BE2C (cell line): ENCODE measurements at regions not wholly inside any gene's neighbourhood (a gene's known extent, or its start where the extent isn't known, plus 50 kb on each side); places are given as distances from the start of the nearest gene placed in this dataset.

Source experiments
- DNase-seq: peaks from one replicate; pipeline ENCODE4 v3.0.0-alpha.2; 2020
- H3K27me3 ChIP-seq: fragments of 250-450 bp; sonication (Bioruptor Pico); 2 replicates; pipeline ENCODE4 v1.5.1; 2020; ENCODE audit warnings: mild to moderate bottlenecking
- H3K36me3 ChIP-seq: fragments of 250-450 bp; sonication (Bioruptor Pico); 2 replicates; pipeline ENCODE4 v1.5.1; 2020; ENCODE audit warnings: mild to moderate bottlenecking
- H3K4me1 ChIP-seq: fragments of 250-450 bp; sonication (Bioruptor Pico); 2 replicates; pipeline ENCODE4 v1.5.1; 2020
- H3K4me3 ChIP-seq: 2 replicates; pipeline ENCODE4 v1.5.1; 2011; ENCODE audit warnings: low read depth, low read length
- H3K9me3 ChIP-seq: fragments of 250-450 bp; sonication (Bioruptor Pico); 2 replicates; pipeline ENCODE4 v1.5.1; 2020
- TF ChIP-seq, protein P1 (sequence below): IDR thresholded peaks from 2 replicates; pipeline ENCODE4 v1.5.1; 2012; ENCODE audit warnings: mild to moderate bottlenecking, low read depth, low read length

DNA sequence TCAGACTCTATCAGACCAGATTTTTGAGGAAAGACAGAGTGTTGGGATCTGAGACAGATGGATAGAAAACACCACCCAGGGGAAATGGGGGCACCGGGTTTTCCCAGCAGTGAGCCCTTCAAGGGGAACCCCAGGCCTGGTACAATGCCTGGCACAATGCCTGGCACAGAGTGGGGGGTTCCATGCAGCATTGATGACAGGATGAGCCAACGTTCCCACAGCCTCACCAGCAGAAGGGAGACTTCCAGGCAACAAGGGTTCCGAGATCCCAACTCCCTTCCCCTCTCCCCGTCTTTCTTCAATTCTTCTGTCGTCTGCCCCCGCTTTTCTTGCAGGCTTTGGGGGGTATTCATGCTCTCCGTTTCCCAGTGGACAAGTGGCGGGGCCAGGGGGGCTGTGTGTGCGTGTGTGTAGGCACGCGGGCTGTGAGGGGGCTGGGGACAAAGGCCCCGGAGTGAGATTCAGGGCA is 132.1 kb upstream of the HAAO start:
- TF ChIP-seq, protein P1, sequence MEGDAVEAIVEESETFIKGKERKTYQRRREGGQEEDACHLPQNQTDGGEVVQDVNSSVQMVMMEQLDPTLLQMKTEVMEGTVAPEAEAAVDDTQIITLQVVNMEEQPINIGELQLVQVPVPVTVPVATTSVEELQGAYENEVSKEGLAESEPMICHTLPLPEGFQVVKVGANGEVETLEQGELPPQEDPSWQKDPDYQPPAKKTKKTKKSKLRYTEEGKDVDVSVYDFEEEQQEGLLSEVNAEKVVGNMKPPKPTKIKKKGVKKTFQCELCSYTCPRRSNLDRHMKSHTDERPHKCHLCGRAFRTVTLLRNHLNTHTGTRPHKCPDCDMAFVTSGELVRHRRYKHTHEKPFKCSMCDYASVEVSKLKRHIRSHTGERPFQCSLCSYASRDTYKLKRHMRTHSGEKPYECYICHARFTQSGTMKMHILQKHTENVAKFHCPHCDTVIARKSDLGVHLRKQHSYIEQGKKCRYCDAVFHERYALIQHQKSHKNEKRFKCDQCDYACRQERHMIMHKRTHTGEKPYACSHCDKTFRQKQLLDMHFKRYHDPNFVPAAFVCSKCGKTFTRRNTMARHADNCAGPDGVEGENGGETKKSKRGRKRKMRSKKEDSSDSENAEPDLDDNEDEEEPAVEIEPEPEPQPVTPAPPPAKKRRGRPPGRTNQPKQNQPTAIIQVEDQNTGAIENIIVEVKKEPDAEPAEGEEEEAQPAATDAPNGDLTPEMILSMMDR = no peak
- peaks cover 7% of the 10 kb centered on the region for H3K4me1 ChIP-seq
- no peaks in the 10 kb centered on the region for H3K9me3 ChIP-seq
- H3K27me3 ChIP-seq = no peaks in the 10 kb centered on the region
- no peak for DNase-seq
- no peak overlapping the region for H3K4me3 ChIP-seq
- no peaks in the 10 kb centered on the region for H3K36me3 ChIP-seq

DNA sequence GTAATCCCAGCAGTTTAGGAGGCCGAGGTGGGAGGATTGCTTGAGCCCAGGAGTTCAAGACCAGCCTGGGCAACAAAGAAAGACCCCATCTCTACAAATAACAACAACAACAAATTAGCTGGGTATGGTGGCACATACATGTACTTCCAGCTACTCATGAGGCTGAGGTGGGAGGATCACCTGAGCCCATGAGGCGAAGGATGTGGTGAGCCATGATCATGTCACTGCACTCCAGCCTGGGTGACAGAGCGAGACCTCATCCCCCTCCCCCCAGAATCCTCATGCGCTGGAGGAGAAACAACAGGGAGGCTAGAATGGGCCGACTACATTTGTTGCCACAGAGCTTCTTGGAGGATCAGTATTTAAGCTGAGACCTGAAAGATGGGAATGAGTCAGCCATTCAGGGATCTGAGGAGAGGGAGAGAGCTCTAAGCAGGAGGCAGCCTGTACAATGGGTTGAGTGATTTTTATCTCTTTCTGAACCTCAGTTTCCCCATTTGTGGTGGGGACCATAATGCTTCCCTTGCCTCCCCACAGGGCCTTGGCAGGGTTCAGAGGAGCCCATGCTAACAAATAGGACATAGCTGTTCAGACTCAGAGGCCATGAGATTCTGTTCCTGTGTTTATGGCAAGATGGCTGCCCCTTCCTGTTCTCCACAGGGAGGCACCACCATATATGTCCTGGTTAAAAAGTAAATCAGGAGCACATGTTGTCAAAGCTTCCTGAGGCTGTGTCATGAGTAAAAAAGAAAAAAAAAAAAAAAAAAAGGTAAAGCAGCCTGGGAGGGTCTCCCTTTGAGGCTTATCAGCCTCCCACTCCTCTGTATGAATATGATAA is 131.4 kb upstream of the HAAO start:
- no peak overlapping the region for H3K4me3 ChIP-seq
- H3K27me3 ChIP-seq = no peaks in the 10 kb centered on the region
- no peaks in the 10 kb centered on the region for H3K36me3 ChIP-seq
- DNase-seq = no peak
- H3K4me1 ChIP-seq = peaks cover 7% of the 10 kb centered on the region
- H3K9me3 ChIP-seq = no peaks in the 10 kb centered on the region
- TF ChIP-seq, protein P1 = no peak

DNA sequence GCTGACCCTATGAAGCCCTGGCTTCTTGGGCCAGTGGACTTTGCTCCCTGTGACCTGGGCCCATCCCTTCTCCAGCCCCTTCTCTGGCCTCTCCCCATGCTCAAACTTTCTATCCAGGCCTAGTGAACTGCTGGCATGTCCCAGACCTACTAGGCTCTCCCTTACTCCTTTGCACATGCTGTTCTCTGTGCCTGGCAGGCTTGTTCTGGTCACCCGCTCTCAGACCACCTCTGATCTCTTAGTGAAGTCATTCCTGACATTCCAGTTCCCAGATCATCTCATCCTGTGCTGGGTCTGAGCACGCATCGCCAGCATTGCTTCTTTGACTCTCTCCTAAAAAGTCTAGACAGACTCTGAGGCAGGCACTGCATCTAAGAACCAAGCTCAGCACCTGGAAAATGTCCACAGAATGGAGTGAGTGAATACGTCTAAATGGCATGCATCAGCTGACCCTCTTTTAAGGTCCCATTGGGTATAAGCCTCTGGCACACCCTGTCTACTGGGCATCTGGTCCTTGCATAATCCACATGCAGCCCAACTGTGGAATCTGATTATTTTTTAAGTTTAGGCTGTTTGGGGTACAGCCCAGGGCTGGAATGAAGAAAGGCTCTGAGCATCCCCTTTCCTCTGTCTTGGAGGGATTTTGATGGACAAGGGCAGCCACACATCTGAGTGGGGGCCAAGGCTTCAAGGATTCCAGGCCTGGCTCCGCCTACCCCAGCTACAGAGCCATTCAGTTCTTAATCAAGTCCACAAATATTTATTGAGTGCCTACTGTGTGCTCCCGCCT is 130.6 kb upstream of the HAAO start:
- Histone ChIP-seq H3K9me3 (no peaks in the 10 kb centered on the region), H3K4me3 (no peak overlapping the region), H3K36me3 (no peaks in the 10 kb centered on the region), H3K4me1 (peaks cover 4% of the 10 kb centered on the region), H3K27me3 (no peaks in the 10 kb centered on the region)
- DNase-seq = no peak
- TF ChIP-seq, protein P1 = no peak

DNA sequence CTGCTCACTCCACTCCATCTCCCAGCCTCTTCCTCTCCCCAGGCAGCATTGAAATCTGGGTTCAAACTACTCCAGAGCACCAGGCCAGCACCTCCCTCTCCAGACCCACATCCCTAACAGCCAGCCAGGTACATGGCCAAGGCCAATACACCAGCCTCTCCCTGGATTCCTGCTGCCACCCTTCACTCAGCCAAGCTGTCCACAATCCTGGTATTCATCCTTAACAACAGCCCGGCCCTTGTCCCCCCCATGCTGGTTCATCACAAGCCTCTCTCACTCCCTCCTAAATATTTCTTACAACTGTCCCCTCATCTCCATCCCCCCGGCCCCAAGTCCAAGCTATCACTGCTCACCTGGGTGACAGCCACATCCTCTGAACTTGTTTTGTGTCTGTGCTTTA is 129.9 kb upstream of the HAAO start:
- H3K4me1 ChIP-seq = peaks cover 4% of the 10 kb centered on the region
- DNase-seq = no peak

DNA sequence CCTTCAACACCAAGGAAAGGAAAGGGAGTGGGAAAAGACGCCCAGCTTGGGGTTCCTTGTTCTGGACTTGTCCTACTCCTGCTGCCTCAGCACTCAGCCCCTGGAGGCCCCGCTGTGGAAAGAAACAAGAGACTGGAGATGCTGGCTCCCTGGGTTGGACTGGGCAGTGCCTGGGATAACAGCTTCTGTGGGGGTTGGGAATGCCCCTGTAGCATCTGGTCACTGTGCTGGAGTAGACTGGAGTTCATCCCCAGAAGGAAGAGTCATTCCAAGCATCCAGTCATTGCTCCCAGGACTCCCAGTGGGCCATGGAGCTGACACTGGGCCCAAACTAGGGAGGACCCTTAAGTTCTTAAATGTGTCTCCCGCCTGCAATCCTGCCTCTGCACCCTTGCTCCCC is 129.3 kb upstream of the HAAO start:
- peaks cover 4% of the 10 kb centered on the region for H3K4me1 ChIP-seq
- no peaks in the 10 kb centered on the region for H3K27me3 ChIP-seq
- H3K9me3 ChIP-seq = no peaks in the 10 kb centered on the region
- no peak overlapping the region for H3K4me3 ChIP-seq
- TF ChIP-seq, protein P1 = no peak
- no peaks in the 10 kb centered on the region for H3K36me3 ChIP-seq
- no peak for DNase-seq

More for the DNA sequence above, 129.9 kb upstream of the HAAO start:
- TF ChIP-seq, protein P1 = no peak
- Histone ChIP-seq H3K9me3 (no peaks in the 10 kb centered on the region), H3K27me3 (no peaks in the 10 kb centered on the region), H3K4me3 (no peak overlapping the region), H3K36me3 (no peaks in the 10 kb centered on the region)
